Skeletal muscle tissue (tissue), 3 donors: ENCODE measurements at regions not wholly inside any gene's neighbourhood (a gene's known extent, or its start where the extent isn't known, plus 50 kb on each side); places are given as distances from the start of the nearest gene placed in this dataset.
"Not testable (repeated sequence)": the region's sequence is repeated elsewhere in the genome, so short reads cannot be mapped to it uniquely, and the experiment has no call there.

Experiments used
- H3K27ac ChIP-seq: one replicate; pipeline ENCODE4 v1.7.0; 2013; ENCODE audit warnings: mild to moderate bottlenecking, low read depth, low read length, inconsistent platforms
- H3K27me3 ChIP-seq, 3 donors: one replicate each; pipeline ENCODE4 v1.7.0; 2013; ENCODE audit warnings: low read length in 3 of 3; ENCODE audit not compliant: control insufficient read depth in 3 of 3, insufficient read depth in 3 of 3
- H3K36me3 ChIP-seq, 3 donors: one replicate each; pipeline ENCODE4 v1.7.0; 2013; ENCODE audit warnings: low read length in 3 of 3; ENCODE audit not compliant: control insufficient read depth in 3 of 3, insufficient read depth in 3 of 3
- H3K4me1 ChIP-seq, 3 donors: one replicate each; pipeline ENCODE4 v1.7.0; 2013; ENCODE audit warnings: low read length in 3 of 3, mild to moderate bottlenecking in 3 of 3; ENCODE audit not compliant: control insufficient read depth in 3 of 3, insufficient read depth in 3 of 3
- H3K4me3 ChIP-seq, 3 donors: one replicate each; pipeline ENCODE4 v1.7.0; 2013; ENCODE audit warnings: low read length in 3 of 3
- H3K9ac ChIP-seq, 3 donors: one replicate each; pipeline ENCODE4 v1.7.0; 2013; ENCODE audit warnings: low read length in 3 of 3, mild to moderate bottlenecking in 3 of 3, moderate library complexity in 2 of 3, low read depth in 1 of 3
- H3K9me3 ChIP-seq, 3 donors: one replicate each; pipeline ENCODE4 v1.7.0; 2013; ENCODE audit warnings: low read length in 3 of 3; ENCODE audit not compliant: control insufficient read depth in 3 of 3
- donor health status: Osteomylitis.

DNA sequence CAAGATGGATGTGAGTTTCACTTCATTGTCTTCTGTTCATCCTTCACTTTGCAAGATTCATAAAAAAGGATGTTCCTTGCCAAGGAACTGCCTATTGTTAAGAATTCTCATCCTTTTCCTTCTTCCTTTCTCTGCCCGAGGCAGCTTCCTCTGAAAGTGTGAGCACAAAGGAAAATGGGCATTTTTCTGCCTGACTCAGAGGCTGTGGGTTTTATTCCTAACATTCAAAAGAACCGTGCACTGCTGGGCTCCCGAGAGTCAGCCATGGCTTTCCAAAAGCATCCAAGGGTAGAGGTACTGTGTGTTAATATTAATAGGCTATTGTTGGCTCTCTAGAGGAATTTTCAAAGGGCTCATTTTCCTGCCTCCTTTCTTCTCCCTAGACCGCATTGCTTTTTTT is 289.4 kb downstream of the ABCC12 start:
- no peak overlapping the region for H3K4me3 ChIP-seq
- H3K4me1 ChIP-seq: no peaks in the 10 kb centered on the region
- no peak overlapping the region for H3K9ac ChIP-seq
- H3K9me3 ChIP-seq: no peaks in the 10 kb centered on the region
- H3K27me3 ChIP-seq: no peaks in the 10 kb centered on the region
- no peaks in the 10 kb centered on the region for H3K36me3 ChIP-seq
- H3K27ac ChIP-seq: no peak overlapping the region

DNA sequence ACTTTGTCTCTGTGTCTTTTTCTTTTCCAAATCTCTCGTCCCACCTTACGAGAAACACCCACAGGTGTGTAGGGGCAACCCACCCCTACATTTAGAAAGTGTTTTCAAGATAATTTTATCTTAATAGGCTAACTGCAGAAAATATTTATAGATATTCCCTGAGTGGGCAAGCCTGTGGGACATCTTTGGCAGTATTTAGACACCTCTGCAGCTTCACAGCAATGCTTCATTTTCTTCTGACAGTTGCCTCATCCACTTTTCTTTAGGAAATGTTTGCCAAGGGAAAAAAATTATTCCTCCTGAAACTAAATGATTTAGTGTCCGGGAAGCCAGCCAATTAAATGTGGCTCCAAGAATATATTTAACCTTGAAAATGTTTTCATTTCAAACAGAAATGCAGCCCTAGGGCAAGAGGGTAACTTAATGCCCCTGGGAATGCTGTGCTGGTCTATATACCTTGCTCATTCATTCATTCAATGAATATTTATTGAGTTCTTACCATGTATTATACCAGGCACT is 290.4 kb downstream of the ABCC12 start:
- H3K4me3 ChIP-seq: no peak overlapping the region
- no peaks in the 10 kb centered on the region for H3K9me3 ChIP-seq
- no peak overlapping the region for H3K9ac ChIP-seq
- no peaks in the 10 kb centered on the region for H3K36me3 ChIP-seq
- H3K27me3 ChIP-seq: no peaks in the 10 kb centered on the region
- no peaks in the 10 kb centered on the region for H3K4me1 ChIP-seq
- no peak overlapping the region for H3K27ac ChIP-seq

DNA sequence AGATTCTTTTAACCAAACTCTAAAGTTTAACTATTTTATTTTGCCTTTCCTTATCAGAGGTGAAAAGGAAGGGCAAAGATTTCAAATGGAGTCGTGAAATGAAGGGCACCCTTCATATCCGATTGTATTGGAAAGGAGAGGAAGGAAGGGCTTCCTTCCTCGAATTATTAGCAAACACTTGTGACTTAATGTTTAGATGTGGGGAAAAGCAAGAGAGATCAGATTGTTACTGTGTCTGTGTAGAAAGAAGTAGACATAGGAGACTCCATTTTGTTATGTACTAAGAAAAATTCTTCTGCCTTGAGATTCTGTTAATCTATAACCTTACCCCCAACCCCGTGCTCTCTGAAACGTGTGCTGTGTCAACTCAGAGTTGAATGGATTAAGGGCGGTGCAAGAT is 291.5 kb downstream of the ABCC12 start:
- H3K27ac ChIP-seq, H3K27me3 ChIP-seq, H3K4me1 ChIP-seq, H3K9ac ChIP-seq, H3K36me3 ChIP-seq, H3K4me3 ChIP-seq, H3K9me3 ChIP-seq: not testable (repeated sequence)

DNA sequence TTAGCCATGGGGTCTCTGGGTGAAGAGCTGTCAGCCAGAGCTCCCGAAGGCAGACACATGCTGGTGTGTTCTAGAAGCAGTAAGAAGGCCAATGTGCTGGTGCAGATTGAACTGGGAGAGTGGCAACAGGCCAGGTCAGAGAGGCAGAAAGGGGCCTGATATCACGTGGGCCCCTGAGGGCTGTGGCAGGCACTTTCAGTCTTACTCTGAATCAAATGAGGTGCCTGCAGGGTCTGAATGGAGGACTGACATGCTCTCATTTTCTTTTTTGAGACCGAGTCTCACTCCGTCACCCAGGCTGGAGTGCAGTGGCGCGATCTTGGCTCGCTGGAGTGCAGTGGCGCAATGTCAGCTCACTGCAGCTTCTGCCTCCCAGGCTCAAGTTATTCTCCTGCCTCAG is 293.8 kb downstream of the ABCC12 start:
- Histone ChIP-seq H3K27me3 (peaks cover 3 to 6% (median 5%) of the 10 kb centered on the region in 3 donors), H3K9ac (no peak overlapping the region), H3K4me1 (no peaks in the 10 kb centered on the region), H3K4me3 (no peak overlapping the region), H3K36me3 (no peaks in the 10 kb centered on the region), H3K9me3 (no peaks in the 10 kb centered on the region), H3K27ac (no peak overlapping the region)

DNA sequence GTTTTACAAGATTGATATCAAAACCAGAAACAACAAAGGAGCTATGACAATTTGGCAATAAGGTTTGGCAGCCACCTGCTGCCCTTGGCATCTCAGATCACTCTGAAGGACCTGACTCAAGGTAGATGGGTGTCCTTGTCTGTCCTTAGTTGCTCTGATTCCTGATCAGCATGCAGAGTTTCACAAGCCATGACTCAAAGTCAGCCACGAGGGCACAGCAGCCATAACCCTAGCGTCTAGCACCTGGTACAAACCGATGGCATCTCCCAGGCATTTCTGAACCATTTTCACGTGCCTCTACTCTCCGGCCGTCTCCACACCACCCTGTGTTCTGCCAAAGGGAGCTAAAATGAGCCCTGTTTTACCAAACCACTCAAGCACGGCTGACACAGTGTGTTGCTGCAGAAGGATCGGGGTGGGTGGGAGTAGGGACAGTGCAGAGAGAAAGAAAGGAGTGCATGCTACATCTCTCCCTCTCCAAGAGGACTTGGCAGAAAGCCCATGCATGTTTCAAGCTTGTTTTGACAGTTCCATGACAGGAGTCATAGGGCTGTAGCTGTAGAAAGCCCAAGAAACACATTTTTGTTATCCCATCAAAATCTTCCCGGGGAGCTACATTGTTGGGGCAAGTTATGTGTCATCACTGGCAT is 297.3 kb downstream of the ABCC12 start:
- Histone ChIP-seq H3K36me3 (no peaks in the 10 kb centered on the region), H3K27ac (no peak overlapping the region), H3K27me3 (peaks cover 3 to 6% (median 5%) of the 10 kb centered on the region in 3 donors), H3K4me3 (no peak overlapping the region), H3K4me1 (no peaks in the 10 kb centered on the region), H3K9me3 (no peaks in the 10 kb centered on the region), H3K9ac (no peak overlapping the region)

DNA sequence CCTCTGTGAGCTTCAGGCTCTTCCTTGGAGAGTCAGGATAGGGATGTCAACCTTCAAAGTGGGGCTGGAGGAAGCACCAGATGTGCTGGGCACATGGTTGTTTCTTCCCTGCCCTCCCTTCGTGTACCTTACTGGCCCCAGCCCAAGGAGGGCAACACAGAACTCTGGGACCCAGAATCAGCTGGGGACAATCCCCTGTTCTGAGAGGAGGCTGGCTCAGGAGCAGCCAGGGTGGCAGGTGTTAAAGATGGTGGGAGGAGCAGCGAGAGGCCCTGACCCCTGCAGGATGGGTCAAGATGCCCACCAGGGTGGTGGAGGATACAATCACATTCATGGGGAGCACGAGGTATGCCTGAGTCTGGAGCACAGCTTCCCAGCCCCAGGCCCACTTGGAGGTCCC is 300.4 kb downstream of the ABCC12 start:
- H3K27me3 ChIP-seq: peaks cover 3 to 6% (median 5%) of the 10 kb centered on the region in 3 donors
- H3K9me3 ChIP-seq: no peaks in the 10 kb centered on the region
- H3K4me1 ChIP-seq: no peaks in the 10 kb centered on the region
- no peak overlapping the region for H3K9ac ChIP-seq
- H3K4me3 ChIP-seq: no peak overlapping the region
- no peak overlapping the region for H3K27ac ChIP-seq
- H3K36me3 ChIP-seq: no peaks in the 10 kb centered on the region

DNA sequence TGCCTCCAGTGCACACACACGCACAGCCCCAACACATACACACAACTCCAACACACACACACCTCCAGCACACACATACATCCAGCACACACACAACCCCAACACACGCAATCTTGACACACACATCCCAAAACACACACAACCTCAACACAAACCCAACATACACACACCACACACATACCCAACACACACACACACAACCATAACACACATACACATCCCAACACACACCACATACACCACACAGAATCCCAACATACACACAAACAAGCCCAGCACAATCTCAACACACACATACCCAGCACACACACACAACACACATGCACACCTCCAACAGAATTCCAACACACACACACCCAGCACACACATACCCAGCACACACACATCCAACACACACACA is 301.1 kb downstream of the ABCC12 start:
- H3K9me3 ChIP-seq: no peaks in the 10 kb centered on the region
- no peak overlapping the region for H3K4me3 ChIP-seq
- H3K4me1 ChIP-seq: no peaks in the 10 kb centered on the region
- no peak overlapping the region for H3K9ac ChIP-seq
- no peaks in the 10 kb centered on the region for H3K36me3 ChIP-seq
- no peak overlapping the region for H3K27ac ChIP-seq
- H3K27me3 ChIP-seq: peaks cover 3 to 6% (median 5%) of the 10 kb centered on the region in 3 donors

DNA sequence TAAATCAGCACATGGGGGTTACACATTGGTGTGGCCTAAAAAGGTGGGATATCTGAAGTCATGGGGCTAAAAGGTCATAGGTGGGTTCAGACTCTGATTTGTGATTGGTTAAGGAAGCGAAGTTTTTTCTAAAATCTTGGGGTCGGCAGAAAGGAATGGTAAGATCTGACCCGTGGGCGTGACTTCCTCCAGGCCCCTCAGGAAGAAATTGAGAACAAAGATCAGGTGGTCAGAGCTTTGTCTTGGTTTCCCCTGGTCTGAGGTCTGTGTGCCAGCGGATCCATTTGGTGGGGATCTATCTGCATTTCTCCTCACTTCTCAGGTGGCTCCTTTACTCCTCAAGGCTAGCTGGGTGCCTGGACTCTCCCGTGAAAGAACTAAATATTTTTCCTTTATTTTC is 302.8 kb downstream of the ABCC12 start:
- H3K4me1 ChIP-seq: no peaks in the 10 kb centered on the region
- H3K9me3 ChIP-seq: no peaks in the 10 kb centered on the region
- H3K9ac ChIP-seq: no peak overlapping the region

DNA sequence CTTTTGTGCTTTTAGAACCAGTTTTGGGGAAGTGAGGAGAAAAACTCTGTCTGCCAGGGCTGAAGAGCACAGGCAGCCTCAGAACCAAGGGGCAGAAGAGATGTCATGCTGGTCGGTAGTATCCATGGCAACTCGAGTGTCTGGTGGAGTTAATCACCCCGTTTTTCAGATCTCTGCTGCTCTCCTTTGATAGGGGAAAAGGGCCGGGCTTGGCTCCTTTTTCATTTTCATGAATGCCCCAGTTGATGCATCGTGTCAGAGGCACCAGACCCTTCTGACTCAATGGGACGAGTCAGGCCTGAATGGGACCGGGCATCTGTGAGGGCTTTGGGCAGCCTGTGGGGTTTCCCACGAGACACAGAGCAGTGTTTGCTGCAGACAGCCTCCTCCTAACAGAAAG is 304.6 kb downstream of the ABCC12 start:
- Histone ChIP-seq H3K9ac (no peak overlapping the region), H3K27ac (no peak overlapping the region), H3K4me1 (no peaks in the 10 kb centered on the region), H3K36me3 (no peaks in the 10 kb centered on the region), H3K27me3 (no peaks in the 10 kb centered on the region), H3K9me3 (no peaks in the 10 kb centered on the region), H3K4me3 (no peak overlapping the region)

More for the DNA sequence above, 302.8 kb downstream of the ABCC12 start:
- H3K4me3 ChIP-seq: no peak overlapping the region
- H3K36me3 ChIP-seq: no peaks in the 10 kb centered on the region
- H3K27me3 ChIP-seq: no peaks in the 10 kb centered on the region
- H3K27ac ChIP-seq: no peak overlapping the region

DNA sequence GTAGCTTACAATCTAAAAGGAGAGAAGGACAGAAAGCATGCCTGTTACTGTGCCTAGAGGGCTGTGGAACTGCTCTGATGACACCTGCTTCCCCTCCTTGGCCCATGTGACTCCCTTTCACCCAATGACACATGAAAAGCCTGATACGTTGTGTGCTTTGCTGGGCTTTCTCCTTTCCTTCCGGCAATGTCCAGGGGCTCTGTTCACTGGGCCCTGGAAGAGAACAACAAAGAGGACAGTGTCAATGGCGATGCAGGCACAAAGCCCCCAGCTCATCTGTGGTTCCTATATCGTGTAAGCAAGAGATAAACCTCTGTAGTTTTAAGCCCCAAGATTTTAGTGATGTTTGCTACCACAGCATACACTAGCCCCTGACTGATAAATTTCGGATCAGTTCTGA is 306.1 kb downstream of the ABCC12 start:
- Histone ChIP-seq H3K9me3 (no peaks in the 10 kb centered on the region), H3K4me3 (no peak overlapping the region), H3K9ac (no peak overlapping the region), H3K36me3 (no peaks in the 10 kb centered on the region), H3K27ac (no peak overlapping the region), H3K27me3 (no peaks in the 10 kb centered on the region), H3K4me1 (no peaks in the 10 kb centered on the region)
